GM23338 (cell line): ENCODE measurements at regions not wholly inside any gene's neighbourhood (a gene's known extent, or its start where the extent isn't known, plus 50 kb on each side); places are given as distances from the start of the nearest gene placed in this dataset.

Experiments
- ATAC-seq: fragments of 200-7000 bp; cut with Tn5 transposase; 3 replicates; pipeline ENCODE4 v1.9.1; 2020
- DNase-seq: peaks from one replicate; pipeline ENCODE4 v3.0.0-alpha.2; 2015; ENCODE audit warnings: low spot score
- H2AFZ ChIP-seq: fragments of 200-600 bp; sonication (generic); 2 replicates; pipeline ENCODE4 v1.8.0; 2016; ENCODE audit warnings: antibody characterized with exemption, mild to moderate bottlenecking, moderate library complexity
- H3F3A ChIP-seq: fragments of 200-600 bp; sonication (generic); replicated peaks from 2 replicates; pipeline ENCODE4 v1.8.0; 2017; ENCODE audit warnings: antibody characterized with exemption, mixed run types, low read depth
- H3K27ac ChIP-seq: fragments of 200-600 bp; sonication (generic); 2 replicates; pipeline ENCODE4 v1.6.1; 2016; ENCODE audit warnings: low read depth
- H3K27me3 ChIP-seq: fragments of 200-600 bp; sonication (generic); 2 replicates; pipeline ENCODE4 v1.8.0; 2016; ENCODE audit warnings: mild to moderate bottlenecking, mixed run types, moderate library complexity; ENCODE audit not compliant: insufficient read depth
- H3K36me3 ChIP-seq: fragments of 200-600 bp; sonication (generic); 2 replicates; pipeline ENCODE4 v1.8.0; 2016; ENCODE audit warnings: mild to moderate bottlenecking; ENCODE audit not compliant: insufficient read depth
- H3K4me1 ChIP-seq: fragments of 200-600 bp; sonication (generic); 2 replicates; pipeline ENCODE4 v1.8.0; 2016; ENCODE audit warnings: mild to moderate bottlenecking, moderate library complexity; ENCODE audit not compliant: insufficient read depth
- H3K4me2 ChIP-seq: fragments of 200-600 bp; sonication (generic); 2 replicates; pipeline ENCODE4 v1.7.1; 2017; ENCODE audit warnings: mixed run types
- H3K4me3 ChIP-seq: fragments of 200-600 bp; sonication (generic); 2 replicates; pipeline ENCODE4 v1.6.1; 2016; ENCODE audit warnings: mixed run types
- H3K79me2 ChIP-seq: fragments of 200-600 bp; sonication (generic); replicated peaks from 2 replicates; pipeline ENCODE4 v1.8.0; 2017; ENCODE audit warnings: mild to moderate bottlenecking; ENCODE audit not compliant: insufficient read depth
- H3K9me2 ChIP-seq: fragments of 200-600 bp; sonication (generic); 2 replicates; pipeline ENCODE4 v1.8.0; 2017; ENCODE audit not compliant: insufficient read depth
- H4K20me1 ChIP-seq: fragments of 200-600 bp; sonication (generic); replicated peaks from 2 replicates; pipeline ENCODE4 v1.8.0; 2017; ENCODE audit warnings: mild to moderate bottlenecking; ENCODE audit not compliant: insufficient read depth
- H3K27ac Mint-ChIP-seq: 2 replicates; pipeline ENCODE4 v1.8.0; 2020; ENCODE audit warnings: inconsistent platforms, mild to moderate bottlenecking, moderate library complexity, mixed read lengths
- H3K27me3 Mint-ChIP-seq: 3 replicates; pipeline ENCODE4 v1.8.0; 2022; ENCODE audit warnings: low read depth, mild to moderate bottlenecking, moderate library complexity, mixed read lengths, inconsistent platforms; ENCODE audit not compliant: insufficient read depth, poor library complexity
- H3K36me3 Mint-ChIP-seq: 3 replicates; pipeline ENCODE4 v1.8.0; 2021; ENCODE audit warnings: low read depth, mild to moderate bottlenecking, inconsistent platforms, moderate library complexity, mixed read lengths
- H3K4me1 Mint-ChIP-seq: 3 replicates; pipeline ENCODE4 v1.8.0; 2020; ENCODE audit warnings: mild to moderate bottlenecking, inconsistent platforms, mixed read lengths
- H3K4me3 Mint-ChIP-seq: 3 replicates; pipeline ENCODE4 v1.8.0; 2021; ENCODE audit warnings: moderate library complexity, mild to moderate bottlenecking, inconsistent platforms, mixed read lengths
- H3K9me3 Mint-ChIP-seq: 3 replicates; pipeline ENCODE4 v1.8.0; 2020; ENCODE audit warnings: moderate library complexity, mild to moderate bottlenecking, inconsistent platforms, mixed read lengths
- EZH2phosphoT487 ChIP-seq: fragments of 200-600 bp; sonication (generic); IDR thresholded peaks from one replicate; pipeline ENCODE4 v1.8.1; 2018; ENCODE audit warnings: antibody characterized with exemption; ENCODE audit not compliant: unreplicated experiment
- JUNB ChIP-seq: IDR thresholded peaks from one replicate; pipeline ENCODE4 v1.6.1; 2016; ENCODE audit warnings: antibody characterized with exemption; ENCODE audit not compliant: unreplicated experiment
- NANOG ChIP-seq: IDR thresholded peaks from 2 replicates; pipeline ENCODE4 v1.6.1; 2016; ENCODE audit warnings: antibody characterized with exemption, borderline replicate concordance
- STAT1 ChIP-seq: IDR thresholded peaks from one replicate; pipeline ENCODE4 v1.6.1; 2016; ENCODE audit warnings: antibody characterized with exemption; ENCODE audit not compliant: unreplicated experiment
- ZNF114 ChIP-seq: fragments of 250-450 bp; sonication (Bioruptor Pico); IDR thresholded peaks from 2 replicates; pipeline ENCODE4 v1.5.0; 2020; ENCODE audit warnings: mild to moderate bottlenecking, moderate library complexity
- TF ChIP-seq, protein P1 (sequence below): fragments of 250-450 bp; sonication (Bioruptor Pico); IDR thresholded peaks from 2 replicates; pipeline ENCODE4 v1.5.0; 2020; ENCODE audit warnings: mild to moderate bottlenecking, moderate library complexity
- TF ChIP-seq, protein P2 (sequence below): IDR thresholded peaks from one replicate; pipeline ENCODE4 v1.6.1; 2018; ENCODE audit warnings: antibody characterized with exemption; ENCODE audit not compliant: unreplicated experiment
- TF ChIP-seq, protein P3 (sequence below): IDR thresholded peaks from 2 replicates; pipeline ENCODE4 v1.6.1; 2016; ENCODE audit warnings: antibody characterized with exemption

DNA sequence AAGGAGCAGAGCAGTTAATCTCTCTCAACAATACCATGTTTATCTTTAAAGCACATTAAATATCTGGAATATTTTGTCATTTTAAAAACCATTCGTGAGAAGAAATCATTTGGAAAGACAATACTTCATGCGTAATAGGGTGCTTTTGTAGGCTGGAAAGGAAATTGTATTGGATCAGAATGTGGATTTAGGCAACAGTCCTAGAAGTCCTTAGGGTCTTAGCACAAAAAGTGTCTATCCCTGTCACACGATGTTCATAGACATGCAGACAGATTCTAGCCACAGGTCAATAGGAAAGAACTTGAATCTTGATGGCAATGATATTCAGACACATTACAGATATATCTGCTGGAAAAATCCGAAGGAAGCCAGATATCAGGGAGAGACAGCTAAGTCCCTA, 156.0 kb downstream of the KCTD12 start (continued):
- TF ChIP-seq, protein P1, sequence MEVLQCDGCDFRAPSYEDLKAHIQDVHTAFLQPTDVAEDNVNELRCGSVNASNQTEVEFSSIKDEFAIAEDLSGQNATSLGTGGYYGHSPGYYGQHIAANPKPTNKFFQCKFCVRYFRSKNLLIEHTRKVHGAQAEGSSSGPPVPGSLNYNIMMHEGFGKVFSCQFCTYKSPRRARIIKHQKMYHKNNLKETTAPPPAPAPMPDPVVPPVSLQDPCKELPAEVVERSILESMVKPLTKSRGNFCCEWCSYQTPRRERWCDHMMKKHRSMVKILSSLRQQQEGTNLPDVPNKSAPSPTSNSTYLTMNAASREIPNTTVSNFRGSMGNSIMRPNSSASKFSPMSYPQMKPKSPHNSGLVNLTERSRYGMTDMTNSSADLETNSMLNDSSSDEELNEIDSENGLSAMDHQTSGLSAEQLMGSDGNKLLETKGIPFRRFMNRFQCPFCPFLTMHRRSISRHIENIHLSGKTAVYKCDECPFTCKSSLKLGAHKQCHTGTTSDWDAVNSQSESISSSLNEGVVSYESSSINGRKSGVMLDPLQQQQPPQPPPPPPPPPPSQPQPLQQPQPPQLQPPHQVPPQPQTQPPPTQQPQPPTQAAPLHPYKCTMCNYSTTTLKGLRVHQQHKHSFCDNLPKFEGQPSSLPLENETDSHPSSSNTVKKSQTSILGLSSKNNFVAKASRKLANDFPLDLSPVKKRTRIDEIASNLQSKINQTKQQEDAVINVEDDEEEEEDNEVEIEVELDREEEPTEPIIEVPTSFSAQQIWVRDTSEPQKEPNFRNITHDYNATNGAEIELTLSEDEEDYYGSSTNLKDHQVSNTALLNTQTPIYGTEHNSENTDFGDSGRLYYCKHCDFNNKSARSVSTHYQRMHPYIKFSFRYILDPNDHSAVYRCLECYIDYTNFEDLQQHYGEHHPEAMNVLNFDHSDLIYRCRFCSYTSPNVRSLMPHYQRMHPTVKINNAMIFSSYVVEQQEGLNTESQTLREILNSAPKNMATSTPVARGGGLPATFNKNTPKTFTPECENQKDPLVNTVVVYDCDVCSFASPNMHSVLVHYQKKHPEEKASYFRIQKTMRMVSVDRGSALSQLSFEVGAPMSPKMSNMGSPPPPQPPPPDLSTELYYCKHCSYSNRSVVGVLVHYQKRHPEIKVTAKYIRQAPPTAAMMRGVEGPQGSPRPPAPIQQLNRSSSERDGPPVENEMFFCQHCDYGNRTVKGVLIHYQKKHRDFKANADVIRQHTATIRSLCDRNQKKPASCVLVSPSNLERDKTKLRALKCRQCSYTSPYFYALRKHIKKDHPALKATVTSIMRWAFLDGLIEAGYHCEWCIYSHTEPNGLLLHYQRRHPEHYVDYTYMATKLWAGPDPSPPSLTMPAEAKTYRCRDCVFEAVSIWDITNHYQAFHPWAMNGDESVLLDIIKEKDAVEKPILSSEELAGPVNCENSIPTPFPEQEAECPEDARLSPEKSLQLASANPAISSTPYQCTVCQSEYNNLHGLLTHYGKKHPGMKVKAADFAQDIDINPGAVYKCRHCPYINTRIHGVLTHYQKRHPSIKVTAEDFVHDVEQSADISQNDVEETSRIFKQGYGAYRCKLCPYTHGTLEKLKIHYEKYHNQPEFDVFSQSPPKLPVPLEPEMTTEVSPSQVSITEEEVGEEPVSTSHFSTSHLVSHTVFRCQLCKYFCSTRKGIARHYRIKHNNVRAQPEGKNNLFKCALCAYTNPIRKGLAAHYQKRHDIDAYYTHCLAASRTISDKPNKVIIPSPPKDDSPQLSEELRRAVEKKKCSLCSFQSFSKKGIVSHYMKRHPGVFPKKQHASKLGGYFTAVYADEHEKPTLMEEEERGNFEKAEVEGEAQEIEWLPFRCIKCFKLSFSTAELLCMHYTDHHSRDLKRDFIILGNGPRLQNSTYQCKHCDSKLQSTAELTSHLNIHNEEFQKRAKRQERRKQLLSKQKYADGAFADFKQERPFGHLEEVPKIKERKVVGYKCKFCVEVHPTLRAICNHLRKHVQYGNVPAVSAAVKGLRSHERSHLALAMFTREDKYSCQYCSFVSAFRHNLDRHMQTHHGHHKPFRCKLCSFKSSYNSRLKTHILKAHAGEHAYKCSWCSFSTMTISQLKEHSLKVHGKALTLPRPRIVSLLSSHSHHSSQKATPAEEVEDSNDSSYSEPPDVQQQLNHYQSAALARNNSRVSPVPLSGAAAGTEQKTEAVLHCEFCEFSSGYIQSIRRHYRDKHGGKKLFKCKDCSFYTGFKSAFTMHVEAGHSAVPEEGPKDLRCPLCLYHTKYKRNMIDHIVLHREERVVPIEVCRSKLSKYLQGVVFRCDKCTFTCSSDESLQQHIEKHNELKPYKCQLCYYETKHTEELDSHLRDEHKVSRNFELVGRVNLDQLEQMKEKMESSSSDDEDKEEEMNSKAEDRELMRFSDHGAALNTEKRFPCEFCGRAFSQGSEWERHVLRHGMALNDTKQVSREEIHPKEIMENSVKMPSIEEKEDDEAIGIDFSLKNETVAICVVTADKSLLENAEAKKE: no peak

DNA sequence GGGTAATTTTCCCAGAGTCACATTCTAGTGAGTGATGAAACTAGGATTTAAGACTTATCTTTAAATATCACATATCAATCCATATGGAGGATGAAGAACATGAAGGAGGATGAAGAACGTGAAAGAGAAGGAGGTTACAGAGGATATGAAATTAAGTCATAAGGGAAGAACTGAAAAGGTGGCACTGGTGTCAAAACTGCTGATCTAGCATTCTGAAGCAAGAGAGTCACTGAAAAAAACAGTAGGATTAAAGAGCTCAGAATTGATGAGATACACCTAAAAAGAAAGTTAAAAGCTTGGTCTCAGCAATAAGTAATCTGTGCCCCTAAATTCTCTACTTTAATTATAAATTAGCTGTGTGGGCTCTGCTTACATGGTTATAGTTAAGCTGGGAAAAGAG, 156.5 kb downstream of the KCTD12 start:
- Histone ChIP-seq H3K4me1 (no peaks in the 10 kb centered on the region; the same call in 1 of the 2 replicates), H3F3A (no peaks in the 10 kb centered on the region), H3K4me3 (no peak overlapping the region), H4K20me1 (no peaks in the 10 kb centered on the region), H3K36me3 (no peaks in the 10 kb centered on the region), H3K27me3 (no peaks in the 10 kb centered on the region), H3K27ac (no peak overlapping the region), H3K9me2 (no peaks in the 10 kb centered on the region; the same call in 1 of the 2 replicates), H3K4me2 (no peak overlapping the region), H3K79me2 (no peaks in the 10 kb centered on the region), H2AFZ (no peak overlapping the region)
- Mint-ChIP-seq H3K9me3 (peaks cover 27% of the 10 kb centered on the region), H3K4me3 (no peak overlapping the region), H3K4me1 (peaks cover 11% of the 10 kb centered on the region; the same call in 2 of the 3 replicates), H3K27ac (no peak overlapping the region), H3K27me3 (no peaks in the 10 kb centered on the region), H3K36me3 (peaks cover 18% of the 10 kb centered on the region)
- DNase-seq: no peak
- no peak for ATAC-seq
- TF ChIP-seq EZH2phosphoT487 (no peak), NANOG (no peak), ZNF114 (CRISPR knock-in tag) (no peak), JUNB (no peak), STAT1 (no peak)
- TF ChIP-seq, protein P2, sequence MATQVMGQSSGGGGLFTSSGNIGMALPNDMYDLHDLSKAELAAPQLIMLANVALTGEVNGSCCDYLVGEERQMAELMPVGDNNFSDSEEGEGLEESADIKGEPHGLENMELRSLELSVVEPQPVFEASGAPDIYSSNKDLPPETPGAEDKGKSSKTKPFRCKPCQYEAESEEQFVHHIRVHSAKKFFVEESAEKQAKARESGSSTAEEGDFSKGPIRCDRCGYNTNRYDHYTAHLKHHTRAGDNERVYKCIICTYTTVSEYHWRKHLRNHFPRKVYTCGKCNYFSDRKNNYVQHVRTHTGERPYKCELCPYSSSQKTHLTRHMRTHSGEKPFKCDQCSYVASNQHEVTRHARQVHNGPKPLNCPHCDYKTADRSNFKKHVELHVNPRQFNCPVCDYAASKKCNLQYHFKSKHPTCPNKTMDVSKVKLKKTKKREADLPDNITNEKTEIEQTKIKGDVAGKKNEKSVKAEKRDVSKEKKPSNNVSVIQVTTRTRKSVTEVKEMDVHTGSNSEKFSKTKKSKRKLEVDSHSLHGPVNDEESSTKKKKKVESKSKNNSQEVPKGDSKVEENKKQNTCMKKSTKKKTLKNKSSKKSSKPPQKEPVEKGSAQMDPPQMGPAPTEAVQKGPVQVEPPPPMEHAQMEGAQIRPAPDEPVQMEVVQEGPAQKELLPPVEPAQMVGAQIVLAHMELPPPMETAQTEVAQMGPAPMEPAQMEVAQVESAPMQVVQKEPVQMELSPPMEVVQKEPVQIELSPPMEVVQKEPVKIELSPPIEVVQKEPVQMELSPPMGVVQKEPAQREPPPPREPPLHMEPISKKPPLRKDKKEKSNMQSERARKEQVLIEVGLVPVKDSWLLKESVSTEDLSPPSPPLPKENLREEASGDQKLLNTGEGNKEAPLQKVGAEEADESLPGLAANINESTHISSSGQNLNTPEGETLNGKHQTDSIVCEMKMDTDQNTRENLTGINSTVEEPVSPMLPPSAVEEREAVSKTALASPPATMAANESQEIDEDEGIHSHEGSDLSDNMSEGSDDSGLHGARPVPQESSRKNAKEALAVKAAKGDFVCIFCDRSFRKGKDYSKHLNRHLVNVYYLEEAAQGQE: no peak
- TF ChIP-seq, protein P3, sequence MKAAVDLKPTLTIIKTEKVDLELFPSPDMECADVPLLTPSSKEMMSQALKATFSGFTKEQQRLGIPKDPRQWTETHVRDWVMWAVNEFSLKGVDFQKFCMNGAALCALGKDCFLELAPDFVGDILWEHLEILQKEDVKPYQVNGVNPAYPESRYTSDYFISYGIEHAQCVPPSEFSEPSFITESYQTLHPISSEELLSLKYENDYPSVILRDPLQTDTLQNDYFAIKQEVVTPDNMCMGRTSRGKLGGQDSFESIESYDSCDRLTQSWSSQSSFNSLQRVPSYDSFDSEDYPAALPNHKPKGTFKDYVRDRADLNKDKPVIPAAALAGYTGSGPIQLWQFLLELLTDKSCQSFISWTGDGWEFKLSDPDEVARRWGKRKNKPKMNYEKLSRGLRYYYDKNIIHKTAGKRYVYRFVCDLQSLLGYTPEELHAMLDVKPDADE: no peak
